H1 (cell line): ENCODE measurements at regions not wholly inside any gene's neighbourhood (a gene's known extent, or its start where the extent isn't known, plus 50 kb on each side); places are given as distances from the start of the nearest gene placed in this dataset.

ENCODE experiments used
- CTCF ChIP-seq, 3 experiments: IDR thresholded peaks; 1 replicate in 2 of 3; 2 replicates in 1 of 3; pipeline versions ENCODE4 v1.5.1 to v1.6.1; 2011; ENCODE audit warnings: low read length in 3 of 3, mild to moderate bottlenecking in 3 of 3, inconsistent platforms in 2 of 3, low read depth in 1 of 3, moderate library complexity in 1 of 3; ENCODE audit not compliant: insufficient read depth in 1 of 3; ENCODE audit errors: control extremely low read depth in 1 of 3
- EZH2 ChIP-seq: fragments of 200-600 bp; sonication (generic); IDR thresholded peaks from 2 replicates; pipeline ENCODE4 v1.7.1; 2012; ENCODE audit warnings: low read depth, mild to moderate bottlenecking, moderate library complexity, low read length, inconsistent platforms; ENCODE audit not compliant: severe bottlenecking
- USF2 ChIP-seq: IDR thresholded peaks from 2 replicates; pipeline ENCODE4 v1.6.1; 2011; ENCODE audit warnings: low read length, improper control_type of control experiment

GRCh38 chr1:3963554-3963953 lies 63.5 kb upstream of the C1orf174 start:
- TF ChIP-seq CTCF (IDR thresholded peaks at IDR 0.05; ENCODE audit: control extremely low read depth in 1 of 3, insufficient read depth in 1 of 3, low read depth in 1 of 3, low read length in 3 of 3): no peak
- no peak for TF ChIP-seq USF2
- no peak for TF ChIP-seq EZH2
